ENCODE measurements at regions not wholly inside any gene's neighbourhood (a gene's known extent, or its start where the extent isn't known, plus 50 kb on each side); places are given as distances from the start of the nearest gene placed in this dataset.

GRCh38 chr6:6508643-6509042 lies 79.9 kb upstream of the LY86 start:
- ATAC-seq (ENCODE audit: poor library complexity) (no peak), DNase-seq (no peak)
- intact Hi-C loops (cut with DNase I), result no loop called here

GRCh38 chr6:6509284-6509683 lies 79.2 kb upstream of the LY86 start:
- peak; percentile 49 for ATAC-seq (ENCODE audit: poor library complexity)

GRCh38 chr6:6512711-6513110 lies 75.8 kb upstream of the LY86 start:
- intact Hi-C loops (cut with DNase I), result no loop called here
- ATAC-seq (ENCODE audit: poor library complexity) (no peak), DNase-seq (no peak)

More at GRCh38 chr6:6509284-6509683, 79.2 kb upstream of the LY86 start:
- no peak for DNase-seq
- intact Hi-C loops (cut with DNase I), result no loop called here

DNA sequence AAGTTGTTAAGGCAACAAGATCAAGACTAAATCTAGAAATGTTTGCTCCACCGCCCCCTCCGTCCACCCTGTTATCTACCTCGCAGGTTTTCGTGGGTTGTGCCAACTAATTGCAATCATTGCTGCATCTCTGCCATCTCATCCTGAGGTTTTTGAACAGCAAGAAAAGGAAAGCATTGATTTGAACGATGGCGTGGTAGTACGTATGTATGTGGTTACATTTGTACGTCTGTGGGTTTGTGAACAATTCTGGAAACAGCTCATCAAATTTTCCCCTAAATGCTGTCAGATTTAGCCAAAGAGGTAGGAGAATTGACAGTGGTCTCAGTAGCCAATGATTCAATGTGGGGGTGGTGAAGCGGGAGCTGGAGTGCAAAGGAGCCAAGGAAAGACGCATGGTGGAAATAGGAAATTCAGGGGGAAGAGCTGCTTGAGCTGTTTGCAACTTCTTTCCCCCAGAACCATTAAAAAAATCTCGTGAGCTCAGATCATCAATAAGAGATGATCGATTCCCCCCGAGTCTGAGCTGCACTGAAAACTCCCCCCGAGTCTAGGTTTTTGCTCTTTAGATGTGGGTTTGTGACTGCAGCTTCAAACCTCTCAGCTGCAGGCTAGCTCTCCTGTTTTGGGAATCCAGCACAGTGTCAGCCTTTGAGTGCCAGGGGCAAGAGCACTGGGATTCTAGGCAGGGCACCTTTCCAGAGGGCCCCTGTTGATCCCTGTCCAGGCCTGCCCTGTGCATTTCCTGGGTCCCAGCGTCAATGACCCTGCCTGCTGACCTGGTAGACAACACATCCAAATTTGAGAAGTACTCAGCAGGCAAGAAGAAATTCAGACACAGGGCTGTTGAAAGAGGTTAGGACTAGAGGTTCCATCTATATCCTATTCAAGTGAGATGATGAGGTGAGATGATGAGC lies 72.6 kb upstream of the LY86 start:
- ATAC-seq (ENCODE audit: poor library complexity) (no peak), DNase-seq (no peak)
- intact Hi-C loops (cut with DNase I), result no loop called here

- peak; percentile 55 for ATAC-seq (ENCODE audit: poor library complexity)
- intact Hi-C loops (cut with DNase I), result no loop called here
- no peak for DNase-seq
These were observed 71.7 kb upstream of the LY86 start for GRCh38 chr6:6516666-6517458.

GRCh38 chr6:6518631-6519427 lies 69.7 kb upstream of the LY86 start:
- intact Hi-C loops (cut with DNase I), result no loop called here
- no peak for DNase-seq
- no peak for ATAC-seq (ENCODE audit: poor library complexity)

GRCh38 chr6:6521961-6522482 lies 66.5 kb upstream of the LY86 start:
- intact Hi-C loops (cut with DNase I), result no loop called here
- ATAC-seq (ENCODE audit: poor library complexity) (no peak), DNase-seq (no peak)

DNA sequence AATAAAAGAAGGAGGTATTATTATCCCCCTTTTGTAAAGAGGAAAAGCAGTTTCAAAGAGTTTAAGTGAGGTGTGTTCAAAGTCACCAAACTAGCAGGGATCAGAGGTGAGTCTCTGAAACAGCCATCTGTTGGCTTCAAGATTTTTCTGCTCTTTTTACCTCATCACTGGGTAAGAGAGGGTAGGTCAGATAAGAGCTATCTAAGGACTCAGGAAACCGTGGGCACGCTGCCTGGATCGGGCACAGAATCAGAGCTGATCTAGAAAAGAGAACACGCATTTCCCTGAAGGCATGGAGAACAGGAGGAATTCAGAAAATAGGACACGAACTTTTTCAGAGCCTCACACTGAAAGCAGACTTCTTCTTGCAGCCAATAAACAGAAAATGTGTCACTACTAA lies 65.8 kb upstream of the LY86 start:
- no peak for ATAC-seq (ENCODE audit: poor library complexity)
- intact Hi-C loops (cut with DNase I), result no loop called here
- no peak for DNase-seq

DNA sequence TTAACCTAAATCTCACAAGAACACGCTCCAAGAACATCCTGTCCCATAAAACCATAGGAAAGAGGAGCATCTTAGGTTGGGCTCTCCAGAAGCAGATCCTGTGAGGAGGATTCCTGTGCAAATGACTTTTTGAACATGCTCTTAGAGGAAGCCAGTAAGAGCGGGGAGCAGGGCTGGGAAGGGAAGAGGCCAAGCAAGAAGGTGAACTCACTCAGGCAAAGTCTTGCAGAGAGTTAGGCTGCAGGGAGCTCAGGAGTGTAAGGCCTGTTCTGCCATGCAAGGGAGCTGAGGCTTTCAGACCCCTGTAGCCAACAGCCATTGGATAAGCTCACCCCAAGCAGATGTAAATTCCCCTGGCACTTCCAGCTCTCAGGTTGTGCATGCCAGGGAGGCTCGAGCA lies 63.6 kb upstream of the LY86 start:
- DNase-seq (no peak), ATAC-seq (ENCODE audit: poor library complexity) (no peak)
- intact Hi-C loops (cut with DNase I), result no loop called here

DNA sequence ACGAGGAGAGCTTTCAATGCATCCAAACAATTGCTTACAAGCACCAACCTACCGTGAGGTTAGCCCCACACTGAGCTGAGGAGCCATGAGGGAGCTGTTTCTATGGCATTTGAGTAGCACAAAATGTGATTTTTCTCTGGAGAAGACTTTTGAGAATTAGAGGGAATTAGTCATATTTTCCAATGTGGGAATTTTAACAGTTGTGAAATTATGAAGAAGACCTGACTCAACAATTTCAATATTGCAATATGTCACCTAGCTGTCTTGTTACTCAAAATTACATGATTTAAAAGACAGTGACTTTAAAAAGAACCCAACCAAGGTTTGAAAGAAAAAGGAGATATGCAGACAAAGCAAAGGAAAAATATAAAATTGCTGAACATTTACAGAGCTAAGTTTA lies 62.6 kb upstream of the LY86 start:
- intact Hi-C loops (cut with DNase I), result no loop called here
- DNase-seq, result no peak
- ATAC-seq (ENCODE audit: poor library complexity), result no peak

- intact Hi-C loops (cut with DNase I), result no loop called here
- DNase-seq (no peak), ATAC-seq (ENCODE audit: poor library complexity) (no peak)
These were observed 59.2 kb upstream of the LY86 start for GRCh38 chr6:6529275-6529674.

DNA sequence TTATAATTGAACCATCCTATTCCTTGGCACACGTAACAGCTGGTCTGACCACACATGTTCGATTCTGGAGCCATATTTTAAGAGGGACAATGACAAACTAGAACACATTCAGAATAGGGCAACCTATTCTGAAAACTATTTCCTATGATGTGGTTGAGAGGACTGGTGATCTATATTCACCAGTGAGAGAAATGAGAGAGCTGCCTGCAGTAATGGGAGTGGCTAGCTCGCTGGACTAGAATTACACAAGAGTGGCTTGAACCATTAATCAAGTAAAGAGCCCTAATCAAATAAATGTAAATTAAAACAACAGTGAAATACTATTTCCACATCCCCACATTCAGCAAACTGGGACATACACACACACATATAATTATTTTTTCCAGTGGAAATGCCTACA lies 55.3 kb upstream of the LY86 start:
- DNase-seq (no peak), ATAC-seq (ENCODE audit: poor library complexity) (no peak)
- intact Hi-C loops (cut with DNase I), result no loop called here

- DNase-seq (no peak), ATAC-seq (ENCODE audit: poor library complexity) (no peak)
- intact Hi-C loops (cut with DNase I), result no loop called here
These were observed 54.1 kb upstream of the LY86 start for GRCh38 chr6:6534399-6534798.

DNA sequence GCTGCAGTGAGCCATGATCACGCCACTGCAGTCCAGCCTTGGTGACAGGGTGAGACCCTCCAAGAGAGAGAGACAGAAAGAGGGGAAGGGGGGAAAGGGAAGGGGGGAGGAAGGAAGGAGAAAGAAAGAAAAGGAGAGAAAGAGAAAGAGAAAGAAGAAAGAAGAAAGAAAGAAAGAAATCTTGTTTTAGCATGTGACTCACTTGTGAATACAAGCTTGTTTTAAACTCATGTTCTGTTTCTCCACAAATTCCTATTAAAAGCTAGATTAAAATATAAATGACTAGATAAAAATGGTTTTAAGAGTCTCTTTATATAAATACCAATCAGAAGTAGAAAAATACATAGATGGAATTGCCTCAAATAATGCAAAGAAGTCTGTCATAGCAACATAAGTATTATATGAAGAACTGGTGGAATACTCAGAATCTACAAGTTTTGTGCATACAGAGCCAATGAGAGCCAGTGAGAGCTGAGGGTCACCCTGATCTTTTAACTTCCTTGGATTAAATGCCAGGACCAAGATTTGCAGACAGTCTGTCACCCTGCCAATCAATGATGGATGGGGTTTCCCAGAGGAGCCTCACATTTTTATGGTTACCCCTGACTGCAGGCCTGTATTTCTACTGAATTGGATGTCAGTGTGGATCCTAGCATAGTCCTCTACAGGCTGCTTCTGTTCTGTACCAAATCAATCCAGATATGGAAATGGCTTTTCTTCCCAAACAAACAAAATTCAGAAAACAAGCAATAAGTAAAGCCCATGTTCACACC lies 50.8 kb upstream of the LY86 start:
- DNase-seq (no peak), ATAC-seq (ENCODE audit: poor library complexity) (no peak)
- intact Hi-C loops (cut with DNase I), result no loop called here

DNA sequence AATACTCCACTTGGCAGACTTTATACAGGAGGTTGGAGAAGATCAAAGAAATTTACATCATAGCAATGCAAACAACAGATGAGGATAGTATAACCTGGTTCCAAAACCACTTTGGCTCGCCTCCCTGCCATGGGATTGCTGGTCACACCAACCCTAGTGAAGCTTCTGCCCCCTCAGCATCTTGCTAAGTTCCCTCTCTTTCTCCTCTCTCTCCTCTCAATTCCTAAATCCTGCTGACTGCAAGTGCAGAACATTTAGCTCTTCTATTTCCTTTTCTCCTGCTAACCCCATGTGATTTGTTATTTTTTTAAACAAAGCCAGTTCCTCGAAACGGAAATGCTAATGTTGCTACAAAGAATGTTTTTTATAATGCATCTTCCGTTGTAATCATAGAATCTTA lies 50.3 kb upstream of the LY86 start:
- intact Hi-C loops (cut with DNase I), result no loop called here
- ATAC-seq (ENCODE audit: poor library complexity) (peak; percentile 87), DNase-seq (no peak)

All from Right ventricle myocardium superior (tissue), 1 donor.